ENCODE measurements at regions not wholly inside any gene's neighbourhood (a gene's known extent, or its start where the extent isn't known, plus 50 kb on each side); places are given as distances from the start of the nearest gene placed in this dataset.
"Not testable (repeated sequence)": the region's sequence is repeated elsewhere in the genome, so short reads cannot be mapped to it uniquely, and the experiment has no call there.

GRCh38 chr4:167956676-167957075 is 135.7 kb upstream of the ANXA10 start:
- DNase-seq = no peak

DNA sequence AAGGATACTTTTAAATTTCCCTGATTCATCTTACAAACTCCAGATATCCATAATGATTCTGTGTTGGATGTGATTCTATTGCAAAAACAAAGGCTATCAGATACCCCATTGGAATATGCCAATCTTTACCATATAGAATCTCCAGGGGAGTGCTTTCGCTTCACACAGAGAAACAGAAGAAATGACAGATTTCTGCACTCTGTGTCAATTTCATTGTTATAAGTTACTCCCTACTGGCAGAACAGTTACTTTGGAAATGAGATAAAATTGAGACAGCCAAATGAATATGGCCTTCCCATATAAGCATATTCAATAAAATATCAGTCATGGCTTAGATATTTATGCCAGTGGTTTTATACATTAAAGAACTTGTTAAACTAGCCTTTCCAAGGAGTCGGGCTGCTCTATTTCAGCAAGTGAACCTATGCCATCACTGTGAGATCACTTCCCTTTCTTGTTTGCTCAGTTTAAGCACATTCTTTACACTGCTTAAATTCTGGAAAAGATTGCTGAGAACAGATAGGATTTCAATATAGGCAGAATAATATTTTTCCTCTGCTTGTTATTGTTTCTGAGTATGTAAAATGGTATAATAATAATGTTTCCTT is 127.5 kb upstream of the ANXA10 start:
- DNase-seq = no peak

- DNase-seq = no peak
Observed at GRCh38 chr4:167966143-167966542, 126.2 kb upstream of the ANXA10 start.

DNA sequence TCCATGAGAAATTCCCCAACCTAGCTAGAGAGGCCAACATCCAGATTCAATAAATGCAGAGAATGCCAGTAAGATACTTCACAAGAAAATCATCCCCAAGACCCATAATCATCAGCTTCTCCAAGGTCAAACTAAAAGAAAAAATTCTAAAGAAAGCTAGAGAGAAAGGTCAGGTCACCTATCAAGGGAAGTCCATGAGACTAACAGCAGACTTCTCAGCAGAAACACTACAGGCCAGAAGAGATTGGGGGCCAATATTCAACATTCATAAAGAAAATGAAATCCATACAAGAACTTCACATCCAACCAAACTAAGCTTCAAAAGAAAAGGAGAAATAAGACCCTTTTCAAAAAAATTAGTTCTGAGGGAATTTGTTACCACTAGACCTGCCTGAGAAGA is 118.8 kb upstream of the ANXA10 start:
- no peak for DNase-seq

DNA sequence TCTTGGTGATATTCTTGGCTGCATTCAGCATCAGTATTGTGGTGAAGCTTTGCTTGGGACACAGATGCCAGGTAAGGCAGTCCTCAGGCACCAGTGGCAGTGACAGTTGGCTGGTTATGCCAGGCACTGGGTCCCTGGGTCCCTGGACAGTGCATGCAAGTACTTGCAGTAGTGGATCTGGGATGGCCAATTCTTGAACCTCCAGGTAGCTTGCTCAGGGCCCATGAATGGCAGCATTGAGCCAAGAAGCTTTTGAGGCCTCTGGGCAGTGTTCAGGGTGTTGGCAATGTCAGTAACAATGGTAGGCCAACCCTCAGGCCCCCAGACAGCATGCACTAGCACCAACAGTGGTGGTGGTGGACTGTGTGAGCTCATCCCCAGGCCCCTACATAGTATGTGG is 106.8 kb upstream of the ANXA10 start:
- no peak for DNase-seq

GRCh38 chr4:167986044-167986443 is 106.3 kb upstream of the ANXA10 start:
- no peak for DNase-seq

DNA sequence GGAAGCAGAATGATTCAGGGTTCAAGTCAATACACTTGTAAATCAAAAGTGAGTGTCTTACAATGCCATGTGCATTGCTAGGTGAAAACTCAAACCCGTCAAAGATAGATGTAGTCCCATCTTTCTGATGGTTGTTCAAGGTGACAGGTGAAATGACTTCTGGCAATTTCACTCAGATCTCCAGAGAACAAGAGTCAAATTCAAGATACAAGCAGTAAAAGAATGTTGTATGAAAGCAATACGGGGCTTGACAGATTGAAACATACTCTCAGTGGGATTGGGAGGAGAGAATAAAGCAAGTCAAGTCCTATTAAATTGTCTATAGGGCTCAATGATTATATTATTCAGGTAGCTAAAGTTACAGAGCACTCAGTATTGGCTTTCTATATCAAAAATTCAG is 105.1 kb upstream of the ANXA10 start:
- DNase-seq = no peak

DNA sequence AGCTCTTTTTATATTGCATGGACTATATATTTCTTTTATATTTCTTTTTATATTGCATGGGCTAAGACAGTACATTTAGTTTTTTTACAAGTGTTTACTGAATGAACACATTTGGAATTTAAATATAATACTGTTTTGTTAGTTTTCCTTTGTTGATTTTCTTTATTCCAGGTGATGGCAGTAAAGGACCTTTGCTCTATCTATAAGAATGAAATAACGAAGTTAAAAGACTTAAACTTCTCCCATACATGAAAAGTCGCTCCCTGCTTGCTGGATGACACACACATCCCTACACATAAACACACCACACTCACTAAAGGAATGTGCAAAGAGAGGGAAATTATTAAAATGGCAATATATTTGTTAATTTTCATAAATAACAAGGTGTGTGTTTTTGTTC is 102.5 kb upstream of the ANXA10 start:
- DNase-seq = no peak

- DNase-seq = not testable (repeated sequence)
Observed at GRCh38 chr4:168008112-168008511, 84.2 kb upstream of the ANXA10 start.

- DNase-seq = no peak
Observed at GRCh38 chr4:168019019-168019651, 73.2 kb upstream of the ANXA10 start.

GRCh38 chr4:168019921-168020320 is 72.4 kb upstream of the ANXA10 start:
- no peak for DNase-seq

GRCh38 chr4:168021666-168022065 is 70.7 kb upstream of the ANXA10 start:
- DNase-seq = no peak

DNA sequence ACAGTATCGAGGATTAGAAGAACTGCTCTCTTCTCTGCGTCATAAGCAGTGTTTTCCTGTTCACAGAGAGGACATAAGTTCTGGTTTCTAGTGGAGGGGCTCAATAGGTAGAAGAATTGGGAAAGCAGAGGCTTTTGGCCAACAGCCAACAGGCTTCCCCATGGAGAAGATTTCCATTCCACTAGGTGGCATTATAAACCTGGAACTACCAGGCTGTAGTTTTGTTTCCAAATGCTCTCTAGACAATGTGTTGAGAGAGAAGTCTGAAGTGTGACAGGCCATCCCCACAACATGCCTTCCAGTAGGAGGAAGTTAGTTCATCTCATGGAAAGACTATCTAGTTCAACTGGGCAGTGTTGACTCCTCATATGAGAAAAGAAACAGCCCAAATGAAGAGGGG is 63.8 kb upstream of the ANXA10 start:
- no peak for DNase-seq

GRCh38 chr4:168028970-168029597 is 63.3 kb upstream of the ANXA10 start:
- no peak for DNase-seq

DNA sequence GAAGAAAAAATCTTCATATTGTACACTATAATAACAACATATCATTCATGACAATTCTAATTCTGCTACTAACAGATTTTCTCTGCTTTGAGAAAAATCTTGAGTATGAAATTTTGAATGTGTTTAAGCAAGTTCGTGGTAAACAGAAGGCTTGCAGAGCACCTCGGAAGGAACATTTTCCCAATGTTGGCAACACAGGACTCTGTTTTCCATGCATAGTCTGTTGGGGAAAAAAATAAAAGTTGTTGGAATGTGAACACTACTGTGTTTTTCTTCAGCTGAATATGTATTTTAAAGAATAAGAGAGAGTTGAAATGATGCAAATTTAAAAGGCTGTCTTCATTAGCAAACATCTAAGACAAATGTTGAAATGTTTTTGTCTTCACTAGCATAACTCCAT is 54.7 kb upstream of the ANXA10 start:
- no peak for DNase-seq

DNA sequence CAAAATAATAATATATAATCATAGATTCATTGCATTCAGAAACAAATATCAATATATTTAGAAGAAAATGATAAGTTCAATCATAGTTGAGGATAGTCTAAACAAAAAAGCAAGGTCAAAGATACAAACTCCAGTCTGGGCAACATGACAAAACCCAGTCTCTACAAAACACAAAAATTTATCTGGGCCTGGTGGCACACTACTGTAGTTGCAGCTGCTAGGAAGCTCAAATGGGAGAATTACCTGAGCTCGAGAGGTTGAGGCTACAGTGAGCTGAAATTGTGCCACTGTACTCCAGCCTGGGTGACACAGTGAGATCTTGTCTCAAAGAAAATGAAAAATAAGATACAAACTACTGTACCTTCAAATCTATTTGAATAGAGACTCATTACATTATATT is 52.7 kb upstream of the ANXA10 start:
- no peak for DNase-seq
